Activated CD8-positive, alpha-beta T cell treated with anti-CD3 and anti-CD28 coated beads for 36 hours (primary cell): ENCODE measurements at regions not wholly inside any gene's neighbourhood (a gene's known extent, or its start where the extent isn't known, plus 50 kb on each side); places are given as distances from the start of the nearest gene placed in this dataset.
A peak's percentile ranks its signal among the peaks of the same experiment; 100 is the strongest.

ENCODE experiments used
- ATAC-seq: fragments of 200-7000 bp; cut with Tn5 transposase; one replicate; pipeline ENCODE4 v1.10.0; 2021; ENCODE audit warnings: mild to moderate bottlenecking, moderate library complexity
- CTCF ChIA-PET: fragments of 350-600 bp; sonication (Branson Sonifier 250); formaldehyde crosslinking; loops from one replicate; lab custom pipeline; 2021; ENCODE audit warnings: antibody characterized with exemption; lab: Charles Lee
- POLR2A ChIA-PET: fragments of 350-600 bp; sonication (Branson Sonifier 250); formaldehyde crosslinking; loops from one replicate; lab custom pipeline; 2021; ENCODE audit warnings: antibody characterized with exemption; lab: Charles Lee
- DNase-seq: peaks from one replicate; pipeline ENCODE4 v3.0.0-alpha.2; 2020
- H3K27ac Mint-ChIP-seq: one replicate; pipeline ENCODE4 v1.8.0; 2021; ENCODE audit warnings: mild to moderate bottlenecking, mixed read lengths
- H3K27me3 Mint-ChIP-seq: one replicate; pipeline ENCODE4 v1.8.0; 2021; ENCODE audit warnings: mixed read lengths
- H3K36me3 Mint-ChIP-seq: one replicate; pipeline ENCODE4 v1.8.0; 2021; ENCODE audit warnings: low read depth, mixed read lengths
- H3K4me1 Mint-ChIP-seq: one replicate; pipeline ENCODE4 v1.8.0; 2021; ENCODE audit warnings: low read depth, mixed read lengths
- H3K4me3 Mint-ChIP-seq: one replicate; pipeline ENCODE4 v1.8.0; 2021; ENCODE audit warnings: mild to moderate bottlenecking, moderate library complexity, mixed read lengths
- H3K9me3 Mint-ChIP-seq: one replicate; pipeline ENCODE4 v1.8.0; 2021; ENCODE audit warnings: mixed read lengths
- CTCF ChIP-seq: fragments of 200-600 bp; IDR thresholded peaks from one replicate; pipeline ENCODE4 v1.8.0; 2022; ENCODE audit warnings: antibody characterized with exemption, mild to moderate bottlenecking
- intact Hi-C: fragments of 100-400 bp; cut with micrococcal nuclease; formaldehyde crosslinking; loops from one replicate; pipeline ENCODE4 v1.10.0; 2022

GRCh38 chr7:33781167-33781566 is 124.2 kb upstream of the BMPER start:
- ATAC-seq, result no peak
- Mint-ChIP-seq H3K27ac (no peak overlapping the region), H3K9me3 (no peaks in the 10 kb centered on the region), H3K27me3 (no peaks in the 10 kb centered on the region), H3K4me3 (no peak overlapping the region), H3K4me1 (no peaks in the 10 kb centered on the region), H3K36me3 (no peaks in the 10 kb centered on the region)
- ChIA-PET CTCF (no interaction called here), POLR2A (no interaction called here)
- TF ChIP-seq CTCF, result no peak
- intact Hi-C loops, result no loop called here
- no peak for DNase-seq

- Mint-ChIP-seq H3K9me3 (no peaks in the 10 kb centered on the region), H3K27me3 (no peaks in the 10 kb centered on the region), H3K27ac (no peak overlapping the region), H3K36me3 (no peaks in the 10 kb centered on the region), H3K4me1 (no peaks in the 10 kb centered on the region), H3K4me3 (no peak overlapping the region)
- ChIA-PET CTCF (interaction anchor here (0.9 kb wide), 1 partner anchor 23 kb away, joined by 3 read pairs; no protein-coding TSS in a partner anchor), POLR2A (no interaction called here)
- no peak for DNase-seq
- no peak for ATAC-seq
- no peak for TF ChIP-seq CTCF
- intact Hi-C loops, result no loop called here
These were observed 123.5 kb upstream of the BMPER start for GRCh38 chr7:33781796-33782195.

GRCh38 chr7:33784000-33784399 is 121.3 kb upstream of the BMPER start:
- intact Hi-C loops, result no loop called here
- DNase-seq, result no peak

GRCh38 chr7:33788531-33788930 is 116.8 kb upstream of the BMPER start:
- DNase-seq (no peak), ATAC-seq (no peak)
- H3K27ac Mint-ChIP-seq, result no peak overlapping the region
- no peak overlapping the region for H3K4me3 Mint-ChIP-seq
- ChIA-PET POLR2A (no interaction called here), CTCF (no interaction called here)
- no peaks in the 10 kb centered on the region for H3K27me3 Mint-ChIP-seq
- H3K36me3 Mint-ChIP-seq, result no peaks in the 10 kb centered on the region
- no peaks in the 10 kb centered on the region for H3K9me3 Mint-ChIP-seq
- no peaks in the 10 kb centered on the region for H3K4me1 Mint-ChIP-seq
- intact Hi-C loops, result no loop called here
- no peak for TF ChIP-seq CTCF

More at GRCh38 chr7:33784000-33784399, 121.3 kb upstream of the BMPER start:
- CTCF ChIA-PET, result interaction anchor here (0.9 kb wide), 1 partner anchor 32 kb away, joined by 3 read pairs; no protein-coding TSS in a partner anchor
- no peaks in the 10 kb centered on the region for H3K36me3 Mint-ChIP-seq
- H3K27ac Mint-ChIP-seq, result no peak overlapping the region
- POLR2A ChIA-PET, result no interaction called here
- H3K9me3 Mint-ChIP-seq, result no peaks in the 10 kb centered on the region
- TF ChIP-seq CTCF, result no peak
- no peaks in the 10 kb centered on the region for H3K4me1 Mint-ChIP-seq
- H3K27me3 Mint-ChIP-seq, result no peaks in the 10 kb centered on the region
- no peak for ATAC-seq
- no peak overlapping the region for H3K4me3 Mint-ChIP-seq

GRCh38 chr7:33789871-33790630 is 115.3 kb upstream of the BMPER start:
- Mint-ChIP-seq H3K9me3 (no peaks in the 10 kb centered on the region), H3K4me1 (no peaks in the 10 kb centered on the region), H3K4me3 (no peak overlapping the region), H3K27me3 (no peaks in the 10 kb centered on the region), H3K36me3 (no peaks in the 10 kb centered on the region), H3K27ac (no peak overlapping the region)
- intact Hi-C loops, result no loop called here
- no peak for TF ChIP-seq CTCF
- ChIA-PET POLR2A (no interaction called here), CTCF (no interaction called here)
- ATAC-seq, result peak; percentile 45
- no peak for DNase-seq
